ENCODE measurements at regions not wholly inside any gene's neighbourhood (a gene's known extent, or its start where the extent isn't known, plus 50 kb on each side); places are given as distances from the start of the nearest gene placed in this dataset.

- no peaks in the 10 kb centered on the region for H3K9me2 ChIP-seq
- no peaks in the 10 kb centered on the region for H3K79me2 ChIP-seq (ENCODE audit: insufficient read depth)
- DNase-seq, result no peak
- no peak for TF ChIP-seq FOXJ3 (CRISPR knock-in tag; IDR thresholded peaks at IDR 0.05)
- no peak for TF ChIP-seq IRF3 (IDR thresholded peaks at IDR 0.05; ENCODE audit: low read depth, low read length)
- TF ChIP-seq PBX3 (IDR thresholded peaks at IDR 0.05), result no peak
- no peak for TF ChIP-seq RXRA (IDR thresholded peaks at IDR 0.05; ENCODE audit: borderline replicate concordance, low read depth)
- no peak for TF ChIP-seq NRF1 (IDR thresholded peaks at IDR 0.05; ENCODE audit: low read depth, low read length)
- TF ChIP-seq FOXM1 (IDR thresholded peaks at IDR 0.05; ENCODE audit: low read depth), result no peak
- 57% methylated on average over 7 of the region's 9 CpGs for WGBS (ENCODE audit: low lambda C conversion rate)
- H4K20me1 ChIP-seq (ENCODE audit: insufficient read depth), result no peaks in the 10 kb centered on the region
- no peak overlapping the region for H3K4me3 ChIP-seq (ENCODE audit: low read depth in 2 of 2, low read length in 1 of 2)
- H2AFZ ChIP-seq (ENCODE audit: low read depth), result no peak overlapping the region
- H3K4me1 ChIP-seq (ENCODE audit: control insufficient read depth in 1 of 2, insufficient read depth in 2 of 2, low read depth in 1 of 2, low read length in 1 of 2), result peaks cover 0 to 6% of the 10 kb centered on the region in 2 experiments; a peak in 1 of 4 replicates
- H3K9me3 ChIP-seq, result no peaks in the 10 kb centered on the region
- H3K36me3 ChIP-seq (replicated peaks in 1 of 2; ENCODE audit: control insufficient read depth in 1 of 2, insufficient read depth in 2 of 2, low read length in 1 of 2), result no peaks in the 10 kb centered on the region
- POLR2A ChIA-PET, result no interaction called here
- no peaks in the 10 kb centered on the region for H3F3A ChIP-seq (replicated peaks; ENCODE audit: insufficient read depth)
- no peak overlapping the region for H3K27ac ChIP-seq (ENCODE audit: low read depth in 2 of 2, low read length in 1 of 2)
- H3K4me2 ChIP-seq, result no peak overlapping the region
- CTCF ChIA-PET, result interaction anchor here (1.3 to 3.8 kb wide), 4 partner anchors 10 to 961 kb away, joined by 3 to 35 read pairs (median 7); no protein-coding TSS in a partner anchor
- no peaks in the 10 kb centered on the region for H3K27me3 ChIP-seq (ENCODE audit: insufficient read depth)
- no peak overlapping the region for H3K9ac ChIP-seq
These were observed 321.0 kb downstream of the RPS6KC1 start for GRCh38 chr1:213371847-213372619.

GRCh38 chr1:213374369-213374768 lies 323.3 kb downstream of the RPS6KC1 start:
- Histone ChIP-seq H3K27ac (ENCODE audit: low read depth in 2 of 2, low read length in 1 of 2) (no peak overlapping the region), H3K27me3 (ENCODE audit: insufficient read depth) (no peaks in the 10 kb centered on the region), H3K79me2 (ENCODE audit: insufficient read depth) (no peaks in the 10 kb centered on the region), H4K20me1 (ENCODE audit: insufficient read depth) (no peaks in the 10 kb centered on the region), H2AFZ (ENCODE audit: low read depth) (no peak overlapping the region), H3K4me3 (ENCODE audit: low read depth in 2 of 2, low read length in 1 of 2) (peak overlapping the region in 1 of 2 experiments; percentile 51; a peak in 1 of 4 replicates), H3K4me2 (no peak overlapping the region), H3K36me3 (replicated peaks in 1 of 2; ENCODE audit: control insufficient read depth in 1 of 2, insufficient read depth in 2 of 2, low read length in 1 of 2) (no peaks in the 10 kb centered on the region), H3F3A (replicated peaks; ENCODE audit: insufficient read depth) (no peaks in the 10 kb centered on the region), H3K4me1 (ENCODE audit: control insufficient read depth in 1 of 2, insufficient read depth in 2 of 2, low read depth in 1 of 2, low read length in 1 of 2) (peaks cover 0 to 5% of the 10 kb centered on the region in 2 experiments; a peak in 1 of 4 replicates), H3K9ac (no peak overlapping the region), H3K9me3 (no peaks in the 10 kb centered on the region), H3K9me2 (no peaks in the 10 kb centered on the region)
- ChIA-PET CTCF (interaction anchor here (0.5 to 3.8 kb wide), 16 partner anchors 8 to 958 kb away, joined by 3 to 35 read pairs (median 4); no protein-coding TSS in a partner anchor), POLR2A (no interaction called here)
- WGBS (ENCODE audit: low lambda C conversion rate), result 36% methylated on average over 5 of the region's 5 CpGs
- peak; percentile 81 for DNase-seq
- TF ChIP-seq RAD21 (IDR thresholded peaks at IDR 0.05; ENCODE audit: low read length) (peak; percentile 93), RXRA (IDR thresholded peaks at IDR 0.05; ENCODE audit: borderline replicate concordance, low read depth) (no peak), SIN3A (IDR thresholded peaks at IDR 0.05; ENCODE audit: borderline replicate concordance, low read depth, low read length) (no peak), FOSL2 (IDR thresholded peaks at IDR 0.05; ENCODE audit: borderline replicate concordance, low read depth) (no peak), ELF1 (IDR thresholded peaks at IDR 0.05) (no peak), RCOR1 (IDR thresholded peaks at IDR 0.05; ENCODE audit: low read length) (no peak), MEF2A (IDR thresholded peaks at IDR 0.05; ENCODE audit: borderline replicate concordance, low read depth) (no peak), MXI1 (IDR thresholded peaks at IDR 0.05; ENCODE audit: low read depth, low read length) (no peak), TCF12 (IDR thresholded peaks at IDR 0.05) (no peak), USF1 (IDR thresholded peaks at IDR 0.05; ENCODE audit: borderline replicate concordance, low read depth) (no peak), CTCF (IDR thresholded peaks at IDR 0.05) (peak; percentile 84), USF2 (IDR thresholded peaks at IDR 0.05; ENCODE audit: borderline replicate concordance, low read depth, low read length) (no peak), EP300 (IDR thresholded peaks at IDR 0.05; ENCODE audit: borderline replicate concordance in 1 of 2, low read depth in 1 of 2, low read length in 1 of 2) (no peak), PBX3 (IDR thresholded peaks at IDR 0.05) (no peak), EZH2phosphoT487 (IDR thresholded peaks at IDR 0.05; ENCODE audit: borderline replicate concordance, low read depth) (no peak)

Measured in SK-N-SH (cell line).